ENCODE measurements at regions not wholly inside any gene's neighbourhood (a gene's known extent, or its start where the extent isn't known, plus 50 kb on each side); places are given as distances from the start of the nearest gene placed in this dataset.

DNA sequence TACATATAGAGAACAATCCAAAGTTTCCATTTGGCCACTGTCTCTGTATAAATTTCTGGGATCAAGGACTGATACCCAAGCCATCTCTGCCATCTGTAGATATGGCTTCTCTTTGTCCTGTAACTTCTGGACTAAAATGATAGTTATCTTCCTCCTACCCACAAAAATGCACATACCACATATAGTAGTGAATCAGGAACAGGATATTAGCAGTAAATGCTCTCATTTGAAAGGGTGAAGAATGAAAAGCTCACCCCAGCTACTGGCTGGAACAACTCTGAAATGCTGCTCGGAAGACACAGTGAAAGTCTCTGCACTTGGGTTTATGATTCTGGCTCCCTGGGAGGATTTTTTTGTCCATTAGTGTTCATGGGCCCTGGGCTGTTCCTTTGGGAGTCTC is 856.4 kb upstream of the LRRC4C start:
- Histone ChIP-seq H3K4me1 (no peaks in the 10 kb centered on the region), H3K27me3 (no peaks in the 10 kb centered on the region), H3K4me3 (no peak overlapping the region), H3K27ac (no peak overlapping the region), H3K9me3 (no peaks in the 10 kb centered on the region), H3K36me3 (no peaks in the 10 kb centered on the region)
- 88% methylated on average over 1 of the region's 1 CpG for WGBS
- DNase-seq (ENCODE audit: low spot score in 2 of 2) = no peak
- TF ChIP-seq EP300 (IDR thresholded peaks at IDR 0.05) = no peak

DNA sequence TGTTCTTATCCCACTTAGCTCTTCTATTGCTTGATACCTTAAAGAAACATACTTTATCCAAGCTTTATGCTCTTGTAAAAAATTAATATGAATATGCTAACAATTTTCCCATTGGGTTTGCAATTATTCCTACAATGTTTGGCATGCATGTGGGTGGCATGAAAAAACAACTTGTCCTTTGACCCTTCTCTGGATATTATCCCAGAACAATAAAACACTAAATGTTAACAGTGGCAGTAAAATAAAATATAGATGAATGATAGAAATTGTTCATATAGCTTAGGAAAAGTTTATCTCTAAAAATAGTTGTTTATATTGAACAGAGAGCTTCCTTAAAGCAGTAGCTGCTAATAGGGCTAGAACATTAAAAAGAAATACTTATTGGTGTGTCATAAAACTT is 860.5 kb upstream of the LRRC4C start:
- no peak overlapping the region for H3K4me3 ChIP-seq
- no peak overlapping the region for H3K27ac ChIP-seq
- DNase-seq (ENCODE audit: low spot score in 2 of 2) = no peak
- H3K36me3 ChIP-seq = no peaks in the 10 kb centered on the region
- H3K9me3 ChIP-seq = no peaks in the 10 kb centered on the region
- TF ChIP-seq, protein P1, sequence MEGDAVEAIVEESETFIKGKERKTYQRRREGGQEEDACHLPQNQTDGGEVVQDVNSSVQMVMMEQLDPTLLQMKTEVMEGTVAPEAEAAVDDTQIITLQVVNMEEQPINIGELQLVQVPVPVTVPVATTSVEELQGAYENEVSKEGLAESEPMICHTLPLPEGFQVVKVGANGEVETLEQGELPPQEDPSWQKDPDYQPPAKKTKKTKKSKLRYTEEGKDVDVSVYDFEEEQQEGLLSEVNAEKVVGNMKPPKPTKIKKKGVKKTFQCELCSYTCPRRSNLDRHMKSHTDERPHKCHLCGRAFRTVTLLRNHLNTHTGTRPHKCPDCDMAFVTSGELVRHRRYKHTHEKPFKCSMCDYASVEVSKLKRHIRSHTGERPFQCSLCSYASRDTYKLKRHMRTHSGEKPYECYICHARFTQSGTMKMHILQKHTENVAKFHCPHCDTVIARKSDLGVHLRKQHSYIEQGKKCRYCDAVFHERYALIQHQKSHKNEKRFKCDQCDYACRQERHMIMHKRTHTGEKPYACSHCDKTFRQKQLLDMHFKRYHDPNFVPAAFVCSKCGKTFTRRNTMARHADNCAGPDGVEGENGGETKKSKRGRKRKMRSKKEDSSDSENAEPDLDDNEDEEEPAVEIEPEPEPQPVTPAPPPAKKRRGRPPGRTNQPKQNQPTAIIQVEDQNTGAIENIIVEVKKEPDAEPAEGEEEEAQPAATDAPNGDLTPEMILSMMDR (IDR thresholded peaks at IDR 0.05) = no peak
- TF ChIP-seq POLR2A (IDR thresholded peaks at IDR 0.05) (no peak), EP300 (IDR thresholded peaks at IDR 0.05) (no peak), POLR2AphosphoS5 (IDR thresholded peaks at IDR 0.05) (no peak)
- H3K27me3 ChIP-seq = no peaks in the 10 kb centered on the region
- H3K4me1 ChIP-seq = no peaks in the 10 kb centered on the region

DNA sequence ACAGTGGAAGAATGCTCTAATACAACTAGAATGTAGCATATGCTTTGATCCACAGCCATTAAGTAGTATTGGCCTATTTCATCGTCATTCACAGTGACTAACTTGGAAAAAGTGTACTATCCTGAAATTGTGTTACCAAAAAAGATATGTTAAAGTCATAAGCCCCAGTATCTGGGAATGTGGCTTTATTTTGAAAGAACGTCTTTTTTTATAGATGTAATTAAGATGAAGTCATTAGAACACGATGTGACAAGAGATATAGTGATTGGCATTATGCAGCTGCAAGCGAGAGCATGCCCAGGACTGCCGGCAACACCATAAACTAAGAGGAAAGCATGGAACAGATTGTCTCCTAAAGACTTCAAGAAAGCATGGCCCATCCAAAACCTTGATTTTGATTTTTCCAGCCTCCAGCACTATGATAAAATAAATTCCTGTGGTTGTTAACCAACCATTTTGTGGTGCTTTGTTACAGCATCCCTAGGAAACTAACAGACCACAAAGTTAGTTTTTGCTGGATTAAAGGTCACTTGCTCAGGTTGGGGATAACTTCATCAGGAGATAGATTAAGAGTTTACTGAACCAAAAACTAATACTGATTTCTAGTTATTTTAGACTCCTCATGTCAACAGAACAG is 870.6 kb upstream of the LRRC4C start:
- H3K27me3 ChIP-seq = no peaks in the 10 kb centered on the region
- no peak for DNase-seq (ENCODE audit: low spot score in 2 of 2)
- no peaks in the 10 kb centered on the region for H3K36me3 ChIP-seq
- 32% methylated on average over 5 of the region's 5 CpGs for WGBS
- H3K4me1 ChIP-seq = no peaks in the 10 kb centered on the region
- H3K27ac ChIP-seq = no peak overlapping the region
- H3K9me3 ChIP-seq = peaks cover 5% of the 10 kb centered on the region
- TF ChIP-seq POLR2A (IDR thresholded peaks at IDR 0.05) = no peak
- TF ChIP-seq, protein P1 (IDR thresholded peaks at IDR 0.05) = no peak
- TF ChIP-seq POLR2AphosphoS5 (IDR thresholded peaks at IDR 0.05) = no peak
- TF ChIP-seq EP300 (IDR thresholded peaks at IDR 0.05) = no peak
- no peak overlapping the region for H3K4me3 ChIP-seq

DNA sequence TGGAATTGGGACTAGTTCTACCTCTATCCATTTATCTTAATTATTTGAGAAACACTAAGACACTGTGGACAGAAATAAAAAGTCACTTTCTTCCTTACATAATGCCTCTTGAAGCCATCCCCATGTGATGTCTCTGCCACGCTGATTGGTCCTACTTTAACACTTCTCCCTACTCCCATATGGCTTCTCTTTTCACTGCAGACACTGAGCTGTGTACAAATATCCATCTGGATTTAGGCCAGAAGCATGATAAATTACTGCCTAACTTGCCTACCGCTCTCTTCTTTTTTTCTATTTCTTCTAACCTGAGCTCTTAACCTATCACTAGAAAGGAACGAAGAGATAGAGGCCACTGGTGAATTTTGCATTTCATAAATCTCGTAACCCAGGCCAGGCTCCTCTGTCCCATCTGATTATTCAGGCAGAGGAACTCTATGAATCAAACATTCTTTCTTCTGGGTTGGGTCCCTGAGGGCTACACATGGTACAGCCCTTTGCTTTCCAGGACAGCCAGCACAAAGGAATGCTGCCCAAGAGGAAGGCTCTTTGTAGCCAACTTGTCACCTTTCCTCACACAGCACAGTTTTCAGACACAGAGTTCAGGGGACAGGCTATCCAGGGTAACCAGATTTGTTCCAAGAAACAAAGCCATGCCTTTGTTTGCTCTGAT is 878.5 kb upstream of the LRRC4C start:
- DNase-seq (ENCODE audit: low spot score in 2 of 2) = no peak
- 35% methylated on average over 4 of the region's 4 CpGs for WGBS
- no peak overlapping the region for H3K27ac ChIP-seq
- no peaks in the 10 kb centered on the region for H3K27me3 ChIP-seq
- H3K4me3 ChIP-seq = no peak overlapping the region
- no peaks in the 10 kb centered on the region for H3K4me1 ChIP-seq
- H3K9me3 ChIP-seq = peaks cover 8% of the 10 kb centered on the region
- no peak for TF ChIP-seq EP300 (IDR thresholded peaks at IDR 0.05)
- no peak for TF ChIP-seq POLR2A (IDR thresholded peaks at IDR 0.05)
- TF ChIP-seq, protein P1 (IDR thresholded peaks at IDR 0.05) = no peak
- TF ChIP-seq POLR2AphosphoS5 (IDR thresholded peaks at IDR 0.05) = no peak
- H3K36me3 ChIP-seq = no peaks in the 10 kb centered on the region

DNA sequence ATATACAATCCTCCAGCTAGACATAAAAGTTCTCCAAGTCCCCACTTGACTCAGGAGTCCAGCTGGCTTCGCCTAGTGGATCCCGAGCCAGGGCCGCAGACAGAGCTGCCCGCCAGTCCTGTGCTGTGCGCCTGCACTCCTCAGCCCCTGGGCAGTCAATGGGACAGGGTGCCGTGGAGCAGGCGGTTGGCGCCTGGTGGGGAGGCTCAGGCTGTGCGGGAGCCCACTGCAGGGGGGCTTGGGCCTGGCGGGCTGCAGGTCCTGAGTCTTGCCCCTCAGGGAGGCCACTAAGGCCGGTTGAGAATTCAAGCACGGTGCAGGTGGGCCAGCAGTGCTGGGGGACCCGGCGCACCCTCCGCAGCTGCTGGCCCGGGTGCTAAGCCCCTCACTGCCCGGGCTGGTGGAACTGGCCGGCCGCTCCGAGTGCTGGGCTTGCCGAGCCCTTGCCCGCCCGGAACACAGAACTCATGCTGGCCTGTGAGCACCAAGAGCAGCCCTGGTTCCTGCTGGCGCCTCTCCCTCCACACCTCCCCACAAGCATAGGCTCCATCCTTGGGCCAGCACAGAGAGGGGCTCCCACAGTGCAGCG is 884.8 kb upstream of the LRRC4C start:
- H3K9me3 ChIP-seq = no peaks in the 10 kb centered on the region
- no peak overlapping the region for H3K27ac ChIP-seq
- no peaks in the 10 kb centered on the region for H3K27me3 ChIP-seq
- 100% methylated on average over 4 of the region's 25 CpGs for WGBS
- H3K36me3 ChIP-seq = no peaks in the 10 kb centered on the region
- no peak for DNase-seq (ENCODE audit: low spot score in 2 of 2)
- H3K4me1 ChIP-seq = no peaks in the 10 kb centered on the region
- no peak for TF ChIP-seq POLR2AphosphoS5 (IDR thresholded peaks at IDR 0.05)
- no peak for TF ChIP-seq POLR2A (IDR thresholded peaks at IDR 0.05)
- no peak for TF ChIP-seq EP300 (IDR thresholded peaks at IDR 0.05)
- TF ChIP-seq, protein P1 (IDR thresholded peaks at IDR 0.05) = no peak
- H3K4me3 ChIP-seq = no peak overlapping the region

Data from suprapubic skin (tissue), 4 donors.